ENCODE measurements at regions not wholly inside any gene's neighbourhood (a gene's known extent, or its start where the extent isn't known, plus 50 kb on each side); places are given as distances from the start of the nearest gene placed in this dataset.

DNA sequence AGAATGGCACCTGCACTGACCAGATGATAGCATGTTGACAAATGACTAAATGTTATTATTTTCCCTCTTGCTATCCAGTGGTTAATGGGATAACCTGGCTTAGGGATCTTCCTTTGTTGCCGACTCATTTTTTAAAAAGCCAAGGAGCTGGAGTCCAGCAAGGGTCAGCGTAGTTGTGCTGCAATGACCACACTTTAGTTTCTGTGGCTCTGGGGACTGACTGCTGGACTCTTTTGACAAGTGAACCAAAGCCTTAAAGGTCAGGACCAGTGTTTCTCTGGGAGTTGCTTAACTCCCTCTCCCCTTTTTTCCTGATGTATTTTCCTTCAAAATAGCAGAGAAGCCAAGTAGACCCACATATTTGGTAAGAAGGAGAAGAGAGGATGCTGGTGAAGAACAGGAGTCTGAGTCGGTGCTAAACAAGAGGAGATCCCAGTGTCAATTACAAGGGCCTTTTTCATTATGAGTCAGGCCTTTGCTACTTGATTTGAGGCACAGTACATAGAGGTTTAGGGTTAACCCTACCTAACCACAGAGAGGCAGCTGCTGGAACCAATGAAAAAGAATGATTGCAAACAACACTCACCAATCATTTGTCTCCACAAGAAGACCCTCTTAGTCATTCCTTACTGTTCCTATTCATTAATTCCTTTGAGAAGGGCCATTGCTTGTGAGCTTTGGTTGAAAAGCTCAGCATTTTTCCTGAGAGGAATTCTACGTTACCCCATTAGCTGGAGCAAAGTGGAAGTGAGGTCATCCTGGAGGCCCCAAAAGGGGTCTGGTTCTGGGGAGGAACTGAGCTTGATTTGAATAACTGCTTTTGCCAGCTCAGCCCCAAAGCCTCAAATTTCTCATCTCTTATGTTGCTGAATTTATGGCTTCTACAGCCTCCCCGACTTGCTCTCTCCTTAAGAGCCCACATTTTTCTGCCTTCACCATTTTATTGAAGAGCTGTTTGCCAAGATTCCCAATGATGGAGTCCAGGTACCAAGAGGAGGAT, 137.6 kb upstream of the HNMT start:
- H3K36me3 Mint-ChIP-seq (ENCODE audit: low read depth) = no peaks in the 10 kb centered on the region
- DNase-seq = no peak
- ChIA-PET POLR2A (interaction anchor here (0.6 kb wide), 1 partner anchor 30 kb away, joined by 3 read pairs; no protein-coding TSS in a partner anchor), CTCF (interaction anchor here (0.5 to 1.9 kb wide), 2 partner anchors 11 to 46 kb away, joined by 3 to 4 read pairs; no protein-coding TSS in a partner anchor)
- ATAC-seq = no peak
- no peak overlapping the region for H3K27ac Mint-ChIP-seq
- H3K27me3 Mint-ChIP-seq (ENCODE audit: low read depth) = no peaks in the 10 kb centered on the region
- H3K4me3 Mint-ChIP-seq = no peak overlapping the region
- H3K4me1 Mint-ChIP-seq (ENCODE audit: low read depth) = no peaks in the 10 kb centered on the region
- H3K9me3 Mint-ChIP-seq (ENCODE audit: insufficient read depth) = no peaks in the 10 kb centered on the region

DNA sequence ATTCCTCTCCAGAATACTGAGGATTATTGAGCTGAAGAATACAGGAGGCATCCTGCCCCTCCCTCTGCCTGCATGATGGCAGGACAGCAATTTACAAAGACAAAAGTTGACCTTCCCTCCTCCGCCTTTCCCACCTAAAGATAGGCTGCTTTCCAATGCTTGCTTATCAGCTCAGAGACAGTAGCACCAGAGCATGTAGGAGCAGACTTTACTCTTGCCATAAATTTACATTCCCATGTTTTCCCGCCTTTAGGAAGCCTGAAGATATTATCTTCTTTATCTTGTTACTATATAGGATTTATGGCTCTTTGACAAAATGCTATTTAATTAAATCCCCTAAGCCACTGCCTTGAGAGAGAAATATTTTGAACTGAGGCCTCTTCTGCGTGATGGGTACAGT, 135.6 kb upstream of the HNMT start:
- CTCF ChIA-PET = interaction anchor here (1.9 kb wide), 1 partner anchor 9 kb away, joined by 4 read pairs; no protein-coding TSS in a partner anchor
- H3K27ac Mint-ChIP-seq = no peak overlapping the region
- DNase-seq (no peak), ATAC-seq (no peak)
- H3K4me1 Mint-ChIP-seq (ENCODE audit: low read depth) = no peaks in the 10 kb centered on the region
- POLR2A ChIA-PET = no interaction called here
- H3K36me3 Mint-ChIP-seq (ENCODE audit: low read depth) = no peaks in the 10 kb centered on the region
- H3K27me3 Mint-ChIP-seq (ENCODE audit: low read depth) = peaks cover 3% of the 10 kb centered on the region
- H3K9me3 Mint-ChIP-seq (ENCODE audit: insufficient read depth) = no peaks in the 10 kb centered on the region
- H3K4me3 Mint-ChIP-seq = no peak overlapping the region

DNA sequence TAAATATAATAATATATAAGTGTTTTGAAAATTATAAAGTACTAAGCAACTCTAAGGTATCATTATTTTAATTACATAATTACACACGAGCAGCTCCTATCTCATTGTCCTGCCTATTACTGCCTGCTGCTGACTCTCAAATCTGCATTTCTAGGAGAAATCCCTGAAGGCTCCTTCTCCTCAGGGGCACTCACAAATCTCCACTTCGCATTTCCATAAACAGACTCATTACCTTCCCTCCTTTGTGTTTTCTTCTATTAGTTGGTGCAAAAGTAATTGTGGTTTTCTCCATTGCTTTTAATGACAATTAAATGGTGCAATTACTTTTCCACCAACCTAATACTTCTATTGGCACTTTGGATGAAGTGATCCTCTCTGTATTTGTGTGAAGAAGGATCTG, 135.0 kb upstream of the HNMT start:
- H3K27ac Mint-ChIP-seq = no peak overlapping the region
- H3K9me3 Mint-ChIP-seq (ENCODE audit: insufficient read depth) = no peaks in the 10 kb centered on the region
- CTCF ChIA-PET = no interaction called here
- no peaks in the 10 kb centered on the region for H3K36me3 Mint-ChIP-seq (ENCODE audit: low read depth)
- POLR2A ChIA-PET = no interaction called here
- DNase-seq (no peak), ATAC-seq (no peak)
- H3K4me3 Mint-ChIP-seq = no peak overlapping the region
- peaks cover 3% of the 10 kb centered on the region for H3K27me3 Mint-ChIP-seq (ENCODE audit: low read depth)
- no peaks in the 10 kb centered on the region for H3K4me1 Mint-ChIP-seq (ENCODE audit: low read depth)

DNA sequence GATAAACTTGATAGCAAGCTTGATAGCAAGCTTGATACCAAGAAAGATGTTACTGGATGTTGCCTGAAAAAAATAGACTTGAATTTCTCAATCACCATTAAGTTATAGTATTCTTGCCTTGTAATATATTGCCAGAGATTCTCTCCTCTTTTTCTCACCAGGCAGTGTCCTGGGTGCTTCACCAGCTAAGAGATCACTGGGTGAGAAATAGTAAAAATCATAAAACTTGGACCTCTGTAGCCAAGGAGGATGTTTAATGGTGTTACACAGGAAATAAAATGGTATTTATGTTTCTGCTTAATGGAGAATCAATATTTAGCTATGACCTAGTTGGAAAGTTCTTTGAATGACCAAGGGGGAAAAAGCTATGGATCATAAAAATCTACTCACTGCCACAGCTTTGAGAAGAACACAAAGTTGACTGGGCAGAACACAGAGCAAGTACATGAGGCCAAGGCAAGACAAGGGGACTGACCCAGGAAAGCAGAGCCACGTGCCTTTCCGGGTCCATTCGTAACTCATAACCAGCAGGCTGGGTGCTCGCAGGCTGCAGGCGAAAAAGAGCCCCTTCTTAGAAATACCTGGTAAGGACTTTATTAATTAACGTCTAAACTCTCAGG, 129.4 kb upstream of the HNMT start:
- no peak overlapping the region for H3K27ac Mint-ChIP-seq
- H3K27me3 Mint-ChIP-seq (ENCODE audit: low read depth) = peaks cover 3% of the 10 kb centered on the region
- POLR2A ChIA-PET = no interaction called here
- H3K9me3 Mint-ChIP-seq (ENCODE audit: insufficient read depth) = no peaks in the 10 kb centered on the region
- H3K36me3 Mint-ChIP-seq (ENCODE audit: low read depth) = no peaks in the 10 kb centered on the region
- ATAC-seq = no peak
- no peaks in the 10 kb centered on the region for H3K4me1 Mint-ChIP-seq (ENCODE audit: low read depth)
- H3K4me3 Mint-ChIP-seq = no peak overlapping the region
- DNase-seq = no peak
- CTCF ChIA-PET = interaction anchor here (1.7 kb wide), 1 partner anchor 1411 kb away, joined by 5 read pairs; no protein-coding TSS in a partner anchor

DNA sequence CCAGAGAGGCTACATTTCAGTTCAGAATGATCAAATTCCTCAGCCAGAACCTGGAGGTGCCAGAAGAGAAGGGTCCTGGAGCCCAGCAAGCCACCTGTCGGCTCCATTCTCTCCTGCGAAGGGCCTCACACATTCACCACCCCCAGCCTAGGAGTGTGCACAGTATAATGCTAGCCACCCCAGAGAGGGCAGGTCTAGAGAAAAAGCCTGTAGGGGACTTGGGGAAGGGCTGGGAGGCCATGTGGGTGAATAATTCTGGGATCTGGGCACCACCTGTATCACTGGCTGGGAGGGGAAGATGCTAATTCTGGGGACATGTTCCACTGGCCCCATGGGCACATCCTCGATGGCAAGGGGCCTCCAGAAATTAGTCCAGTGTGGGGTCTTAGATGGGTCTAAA, 127.6 kb upstream of the HNMT start:
- H3K9me3 Mint-ChIP-seq (ENCODE audit: insufficient read depth) = no peaks in the 10 kb centered on the region
- no peak for DNase-seq
- no peak overlapping the region for H3K4me3 Mint-ChIP-seq
- no peaks in the 10 kb centered on the region for H3K4me1 Mint-ChIP-seq (ENCODE audit: low read depth)
- H3K27ac Mint-ChIP-seq = no peak overlapping the region
- H3K27me3 Mint-ChIP-seq (ENCODE audit: low read depth) = peaks cover 3% of the 10 kb centered on the region
- CTCF ChIA-PET = interaction anchor here (1.5 to 2.6 kb wide), 2 partner anchors 370 to 1413 kb away, joined by 4 to 11 read pairs; no protein-coding TSS in a partner anchor
- H3K36me3 Mint-ChIP-seq (ENCODE audit: low read depth) = no peaks in the 10 kb centered on the region
- no peak for ATAC-seq
- POLR2A ChIA-PET = no interaction called here

DNA sequence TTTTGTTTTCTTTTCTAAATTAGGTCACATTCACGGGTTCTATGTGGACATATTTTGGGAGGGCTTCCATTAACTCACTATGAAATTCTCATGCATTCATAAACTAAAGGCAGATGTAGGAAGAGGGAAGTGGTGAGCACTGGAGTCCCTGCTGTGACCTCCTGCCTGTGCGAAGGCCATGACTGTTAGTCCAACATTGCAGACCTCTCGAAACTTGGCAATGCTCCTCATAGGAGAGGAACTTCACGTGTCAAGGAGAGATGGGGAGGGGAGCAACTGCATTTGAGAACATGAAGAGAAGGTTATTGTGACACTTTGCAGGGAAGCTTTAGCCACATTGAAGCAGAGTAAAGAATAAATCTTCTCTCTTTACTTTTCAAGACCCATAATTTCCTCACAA, 126.4 kb upstream of the HNMT start:
- CTCF ChIA-PET = interaction anchor here (1.1 to 2.6 kb wide), 6 partner anchors 10 to 1416 kb away, joined by 3 to 11 read pairs (median 4); no protein-coding TSS in a partner anchor
- no peaks in the 10 kb centered on the region for H3K27me3 Mint-ChIP-seq (ENCODE audit: low read depth)
- DNase-seq (no peak), ATAC-seq (no peak)
- POLR2A ChIA-PET = no interaction called here
- no peaks in the 10 kb centered on the region for H3K4me1 Mint-ChIP-seq (ENCODE audit: low read depth)
- no peak overlapping the region for H3K27ac Mint-ChIP-seq
- H3K9me3 Mint-ChIP-seq (ENCODE audit: insufficient read depth) = no peaks in the 10 kb centered on the region
- no peaks in the 10 kb centered on the region for H3K36me3 Mint-ChIP-seq (ENCODE audit: low read depth)
- H3K4me3 Mint-ChIP-seq = no peak overlapping the region

DNA sequence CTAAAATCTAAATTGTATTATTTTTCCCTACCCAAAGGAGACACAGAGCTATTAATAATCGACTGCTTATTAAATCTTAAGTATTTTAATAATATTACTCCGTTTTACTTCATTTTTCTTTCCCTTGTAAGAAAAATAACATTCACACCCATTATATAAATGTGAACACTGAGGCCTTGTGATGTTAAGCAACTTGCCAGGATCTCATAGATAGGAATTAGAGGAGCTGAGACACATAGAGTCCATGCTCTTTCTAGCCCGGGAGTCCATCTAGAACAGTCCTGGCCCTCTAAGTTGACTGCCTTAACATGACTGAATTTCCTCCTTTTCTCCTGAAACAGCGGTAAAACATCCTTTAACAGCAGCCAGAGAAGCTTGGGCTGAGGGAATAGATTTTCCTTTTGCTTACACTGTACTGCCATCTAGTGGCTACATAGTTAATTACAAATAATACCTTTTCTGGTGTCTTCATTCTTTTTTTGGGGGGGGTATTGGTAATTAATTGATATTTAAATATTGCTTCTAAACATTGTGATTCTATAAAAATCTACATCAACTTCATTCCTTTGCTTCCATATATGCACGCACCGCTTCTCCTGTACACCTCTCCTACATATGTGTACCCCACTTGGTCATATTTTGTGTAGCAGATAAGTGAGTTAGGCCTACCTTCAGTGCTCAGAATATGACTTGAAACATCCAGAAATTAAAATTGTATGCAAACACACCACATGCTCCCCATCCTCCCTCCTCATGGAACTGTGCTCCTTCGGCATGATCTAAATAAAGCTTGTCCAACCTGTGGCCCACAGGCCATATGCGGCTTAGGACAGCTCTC, 125.8 kb upstream of the HNMT start:
- no peak overlapping the region for H3K4me3 Mint-ChIP-seq
- no peaks in the 10 kb centered on the region for H3K4me1 Mint-ChIP-seq (ENCODE audit: low read depth)
- H3K27me3 Mint-ChIP-seq (ENCODE audit: low read depth) = no peaks in the 10 kb centered on the region
- H3K27ac Mint-ChIP-seq = no peak overlapping the region
- ATAC-seq (no peak), DNase-seq (no peak)
- CTCF ChIA-PET = interaction anchor here (1.1 to 2.6 kb wide), 7 partner anchors 11 to 1416 kb away, joined by 3 to 11 read pairs (median 4); no protein-coding TSS in a partner anchor
- POLR2A ChIA-PET = no interaction called here
- no peaks in the 10 kb centered on the region for H3K9me3 Mint-ChIP-seq (ENCODE audit: insufficient read depth)
- no peaks in the 10 kb centered on the region for H3K36me3 Mint-ChIP-seq (ENCODE audit: low read depth)

DNA sequence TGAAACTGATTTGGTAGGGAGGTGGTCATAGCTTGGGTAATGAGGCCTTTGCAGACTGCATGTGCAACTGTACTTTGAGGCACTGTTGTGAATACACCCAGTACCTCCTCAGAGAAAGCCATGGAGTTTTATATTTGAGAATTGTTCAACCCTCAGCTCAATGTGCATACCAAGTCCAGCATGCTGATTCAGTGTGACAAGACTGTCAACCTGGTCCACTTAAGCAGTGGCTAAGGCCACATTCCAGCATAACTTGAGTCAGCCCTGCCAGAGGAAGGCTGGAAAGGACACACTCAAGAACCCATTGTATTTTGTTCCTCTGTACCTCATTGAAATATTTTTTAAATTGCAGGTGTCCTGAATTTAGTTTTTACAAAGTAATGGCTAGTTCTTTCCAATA, 121.8 kb upstream of the HNMT start:
- no peak overlapping the region for H3K4me3 Mint-ChIP-seq

DNA sequence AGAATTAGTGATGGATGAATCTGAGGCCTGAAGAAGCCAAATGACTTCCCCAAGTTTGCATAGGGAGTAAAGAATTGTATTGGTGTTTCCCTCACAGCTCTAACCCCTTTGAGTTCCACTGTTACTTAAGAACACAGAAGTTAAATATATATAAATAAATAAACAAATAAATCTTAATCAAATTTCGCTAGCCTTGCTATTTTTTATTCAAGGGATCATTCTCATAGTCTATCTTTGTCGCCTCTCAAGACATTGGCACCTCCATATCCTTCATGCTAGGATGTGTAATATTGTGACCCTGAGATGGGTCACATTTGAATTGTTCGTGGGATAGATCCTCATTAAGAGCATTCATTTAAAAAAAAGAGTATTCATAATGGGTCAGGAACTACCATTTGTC, 121.3 kb upstream of the HNMT start:
- Mint-ChIP-seq H3K27ac (no peak overlapping the region), H3K27me3 (ENCODE audit: low read depth) (peaks cover 2% of the 10 kb centered on the region), H3K9me3 (ENCODE audit: insufficient read depth) (no peaks in the 10 kb centered on the region), H3K36me3 (ENCODE audit: low read depth) (no peaks in the 10 kb centered on the region), H3K4me1 (ENCODE audit: low read depth) (no peaks in the 10 kb centered on the region), H3K4me3 (no peak overlapping the region)
- ATAC-seq (no peak), DNase-seq (no peak)
- ChIA-PET POLR2A (no interaction called here), CTCF (no interaction called here)

More for the DNA sequence above, 121.8 kb upstream of the HNMT start:
- H3K4me1 Mint-ChIP-seq (ENCODE audit: low read depth) = no peaks in the 10 kb centered on the region
- H3K36me3 Mint-ChIP-seq (ENCODE audit: low read depth) = no peaks in the 10 kb centered on the region
- no peaks in the 10 kb centered on the region for H3K9me3 Mint-ChIP-seq (ENCODE audit: insufficient read depth)
- H3K27me3 Mint-ChIP-seq (ENCODE audit: low read depth) = peaks cover 2% of the 10 kb centered on the region
- ATAC-seq (no peak), DNase-seq (no peak)
- no peak overlapping the region for H3K27ac Mint-ChIP-seq
- CTCF ChIA-PET = no interaction called here
- POLR2A ChIA-PET = no interaction called here

DNA sequence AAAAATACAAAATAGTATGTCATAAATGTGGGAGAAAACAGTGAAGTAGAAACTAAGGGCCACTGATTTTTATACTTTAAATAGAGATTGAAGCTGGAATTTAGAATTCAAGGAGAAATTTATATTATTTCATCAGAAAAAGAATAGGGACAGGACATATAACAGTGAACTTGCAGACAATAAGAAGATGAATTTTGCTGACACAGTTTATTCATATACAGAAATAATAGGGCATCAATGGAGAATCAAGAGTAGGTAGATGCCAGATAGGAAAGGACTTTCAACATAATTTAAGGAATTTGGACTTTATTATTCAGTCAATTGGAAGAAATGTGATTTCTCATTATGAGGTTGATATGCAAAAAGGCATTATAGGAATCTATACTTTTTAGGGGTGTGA, 118.9 kb upstream of the HNMT start:
- Mint-ChIP-seq H3K36me3 (ENCODE audit: low read depth) (no peaks in the 10 kb centered on the region), H3K9me3 (ENCODE audit: insufficient read depth) (no peaks in the 10 kb centered on the region), H3K27me3 (ENCODE audit: low read depth) (peaks cover 2% of the 10 kb centered on the region), H3K4me3 (no peak overlapping the region), H3K27ac (no peak overlapping the region), H3K4me1 (ENCODE audit: low read depth) (no peaks in the 10 kb centered on the region)
- DNase-seq (no peak), ATAC-seq (no peak)
- ChIA-PET CTCF (no interaction called here), POLR2A (no interaction called here)

DNA sequence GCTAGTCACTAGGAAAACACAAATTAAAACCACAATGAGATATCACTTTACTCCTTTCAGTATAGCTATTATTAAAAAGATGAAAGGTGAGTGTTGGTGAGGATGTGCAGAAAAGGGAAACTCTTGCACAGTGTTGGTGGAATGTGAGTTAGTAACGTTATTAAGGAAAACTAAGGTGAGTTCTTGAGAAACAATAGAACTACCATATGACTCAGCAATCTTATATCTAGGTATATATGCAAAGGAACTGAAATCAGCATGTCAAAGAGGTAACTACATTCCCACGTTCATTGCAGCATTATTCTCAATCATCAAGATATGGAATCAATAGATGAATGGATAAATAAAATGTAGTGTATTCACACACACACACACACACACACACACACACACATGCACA, 117.3 kb upstream of the HNMT start:
- H3K4me3 Mint-ChIP-seq = no peak overlapping the region
- peaks cover 2% of the 10 kb centered on the region for H3K27me3 Mint-ChIP-seq (ENCODE audit: low read depth)
- no peaks in the 10 kb centered on the region for H3K9me3 Mint-ChIP-seq (ENCODE audit: insufficient read depth)
- DNase-seq = no peak
- no peaks in the 10 kb centered on the region for H3K36me3 Mint-ChIP-seq (ENCODE audit: low read depth)
- ChIA-PET POLR2A (no interaction called here), CTCF (no interaction called here)
- H3K4me1 Mint-ChIP-seq (ENCODE audit: low read depth) = no peaks in the 10 kb centered on the region
- ATAC-seq = no peak
- no peak overlapping the region for H3K27ac Mint-ChIP-seq

Data from activated CD8-positive, alpha-beta T cell treated with anti-CD3 and anti-CD28 coated beads, Interleukin-2, amount 10 ng/mL, durations not matched to agents 7 days and 5 days (primary cell).